Gastrocnemius medialis (tissue), 4 donors: ENCODE measurements at regions not wholly inside any gene's neighbourhood (a gene's known extent, or its start where the extent isn't known, plus 50 kb on each side); places are given as distances from the start of the nearest gene placed in this dataset.

Source experiments
- POLR2A ChIP-seq, 2 donors: fragments of 450-650 bp; IDR thresholded peaks; one replicate each; pipeline ENCODE4 v1.6.1; 2017; ENCODE audit warnings: antibody characterized with exemption in 2 of 2, mild to moderate bottlenecking in 2 of 2, moderate library complexity in 2 of 2
- TF ChIP-seq, protein P1 (sequence below), 5 experiments: fragments of 450-650 bp in 3 of 5; fragments of 200-600 bp in 2 of 5; sonication (generic) in 2 of 5; IDR thresholded peaks in 4 of 5; conservative IDR thresholded peaks in 1 of 5; 1 replicate in 4 of 5; 2 replicates in 1 of 5; pipeline ENCODE4 v1.5.1; 2016 to 2019; ENCODE audit warnings: antibody characterized with exemption in 5 of 5, mild to moderate bottlenecking in 3 of 5, moderate library complexity in 3 of 5

GRCh38 chrX:33784548-33784947, 347.6 kb downstream of the FAM47A start:
- TF ChIP-seq, protein P1, sequence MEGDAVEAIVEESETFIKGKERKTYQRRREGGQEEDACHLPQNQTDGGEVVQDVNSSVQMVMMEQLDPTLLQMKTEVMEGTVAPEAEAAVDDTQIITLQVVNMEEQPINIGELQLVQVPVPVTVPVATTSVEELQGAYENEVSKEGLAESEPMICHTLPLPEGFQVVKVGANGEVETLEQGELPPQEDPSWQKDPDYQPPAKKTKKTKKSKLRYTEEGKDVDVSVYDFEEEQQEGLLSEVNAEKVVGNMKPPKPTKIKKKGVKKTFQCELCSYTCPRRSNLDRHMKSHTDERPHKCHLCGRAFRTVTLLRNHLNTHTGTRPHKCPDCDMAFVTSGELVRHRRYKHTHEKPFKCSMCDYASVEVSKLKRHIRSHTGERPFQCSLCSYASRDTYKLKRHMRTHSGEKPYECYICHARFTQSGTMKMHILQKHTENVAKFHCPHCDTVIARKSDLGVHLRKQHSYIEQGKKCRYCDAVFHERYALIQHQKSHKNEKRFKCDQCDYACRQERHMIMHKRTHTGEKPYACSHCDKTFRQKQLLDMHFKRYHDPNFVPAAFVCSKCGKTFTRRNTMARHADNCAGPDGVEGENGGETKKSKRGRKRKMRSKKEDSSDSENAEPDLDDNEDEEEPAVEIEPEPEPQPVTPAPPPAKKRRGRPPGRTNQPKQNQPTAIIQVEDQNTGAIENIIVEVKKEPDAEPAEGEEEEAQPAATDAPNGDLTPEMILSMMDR (IDR thresholded peaks at IDR 0.05 in 4 of 5, conservative IDR thresholded peaks at IDR 0.05 in 1 of 5) = no peak
- no peak for TF ChIP-seq POLR2A (IDR thresholded peaks at IDR 0.05)
